Ureter (tissue), 1 donor: ENCODE measurements at regions not wholly inside any gene's neighbourhood (a gene's known extent, or its start where the extent isn't known, plus 50 kb on each side); places are given as distances from the start of the nearest gene placed in this dataset.
A peak's percentile ranks its signal among the peaks of the same experiment; 100 is the strongest.
"Not testable (repeated sequence)": the region's sequence is repeated elsewhere in the genome, so short reads cannot be mapped to it uniquely, and the experiment has no call there.

Experiments
- DNase-seq: peaks from one replicate; pipeline ENCODE4 v3.0.0-alpha.2; 2020; ENCODE audit warnings: low spot score
- donor health status: DM: yes; HTN: yes; CAD: no.

DNA sequence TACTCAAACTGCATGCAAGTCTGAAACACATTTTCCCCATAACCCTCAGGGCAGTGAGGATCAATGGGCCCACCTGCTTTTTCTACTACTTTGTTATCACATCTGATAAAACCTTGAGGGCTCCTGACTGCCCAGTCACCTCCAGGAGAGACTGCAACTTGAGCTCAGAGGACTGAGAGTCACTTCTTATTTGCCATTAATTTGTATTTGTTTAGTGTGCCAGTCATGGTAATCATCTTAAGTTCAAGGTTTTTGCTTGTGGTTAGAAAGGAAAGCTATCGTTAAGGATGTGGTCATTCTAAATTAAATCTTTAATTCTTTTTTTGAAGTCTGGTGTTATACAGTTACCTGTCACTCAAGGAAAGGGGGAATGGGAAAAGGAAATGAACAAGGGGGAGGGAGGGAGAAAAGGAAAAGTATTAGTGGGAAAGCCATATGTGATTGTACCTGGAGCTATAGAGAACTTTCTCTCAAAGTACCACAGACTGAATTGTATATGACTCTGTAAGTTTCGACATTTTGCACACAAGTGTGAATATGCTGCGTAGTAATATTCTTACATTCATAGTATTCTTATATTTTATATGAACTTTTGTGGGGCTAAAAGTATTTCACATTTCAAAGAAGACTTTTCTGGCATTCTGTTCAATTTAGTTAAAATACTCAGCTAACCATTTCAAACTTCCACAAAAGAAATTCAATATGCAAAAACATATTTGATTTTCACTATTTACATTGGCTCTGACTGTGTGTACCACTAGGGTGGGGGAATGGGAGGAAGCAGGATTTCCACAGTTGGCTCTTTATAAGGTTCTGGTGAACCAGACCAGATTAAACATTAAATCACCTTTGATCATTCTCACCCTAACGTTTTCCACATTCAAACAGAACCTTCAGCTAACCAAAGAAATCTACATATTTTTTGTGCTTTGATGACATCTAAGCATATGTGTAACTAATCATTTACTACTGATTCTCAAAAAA, 166.5 kb upstream of the ATP11B start:
- no peak for DNase-seq

DNA sequence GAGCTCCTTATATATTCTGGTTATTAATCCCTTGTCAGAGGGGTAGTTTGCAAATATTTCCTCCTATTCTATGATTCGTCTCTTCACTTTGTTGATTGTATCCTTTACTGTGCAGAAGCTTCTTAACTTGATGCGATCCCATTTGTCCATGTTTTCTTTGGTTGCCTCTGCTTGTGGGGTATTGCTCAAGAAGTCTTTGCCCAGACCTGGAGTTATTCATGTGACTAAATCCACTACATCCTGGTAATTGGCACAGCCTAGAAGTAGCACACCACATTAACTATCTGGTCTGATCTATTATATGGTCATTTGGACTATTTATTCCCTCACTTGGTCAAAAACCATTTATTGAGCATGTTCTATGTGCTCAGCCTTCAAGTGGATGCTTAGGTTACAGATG, 164.8 kb upstream of the ATP11B start:
- no peak for DNase-seq

DNA sequence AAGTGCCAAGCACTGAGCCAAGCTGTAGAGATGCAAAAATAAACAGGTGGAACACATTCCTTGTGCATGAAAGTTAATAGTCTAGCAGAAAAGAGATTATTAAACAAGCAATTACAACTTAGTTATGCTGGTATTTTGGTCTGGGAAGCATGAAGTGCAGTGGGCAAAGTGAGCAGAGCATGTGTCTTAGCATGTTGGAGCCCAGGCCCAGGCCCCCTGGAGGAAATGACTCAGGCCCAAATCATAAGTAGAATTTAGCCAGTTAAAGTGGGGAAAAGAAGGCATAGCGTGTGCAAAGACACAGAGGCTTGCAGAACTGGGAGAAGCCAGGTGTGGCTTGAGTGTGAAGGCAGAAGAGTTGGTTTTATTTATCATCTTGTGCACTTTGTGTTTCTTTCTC, 163.8 kb upstream of the ATP11B start:
- DNase-seq: no peak

DNA sequence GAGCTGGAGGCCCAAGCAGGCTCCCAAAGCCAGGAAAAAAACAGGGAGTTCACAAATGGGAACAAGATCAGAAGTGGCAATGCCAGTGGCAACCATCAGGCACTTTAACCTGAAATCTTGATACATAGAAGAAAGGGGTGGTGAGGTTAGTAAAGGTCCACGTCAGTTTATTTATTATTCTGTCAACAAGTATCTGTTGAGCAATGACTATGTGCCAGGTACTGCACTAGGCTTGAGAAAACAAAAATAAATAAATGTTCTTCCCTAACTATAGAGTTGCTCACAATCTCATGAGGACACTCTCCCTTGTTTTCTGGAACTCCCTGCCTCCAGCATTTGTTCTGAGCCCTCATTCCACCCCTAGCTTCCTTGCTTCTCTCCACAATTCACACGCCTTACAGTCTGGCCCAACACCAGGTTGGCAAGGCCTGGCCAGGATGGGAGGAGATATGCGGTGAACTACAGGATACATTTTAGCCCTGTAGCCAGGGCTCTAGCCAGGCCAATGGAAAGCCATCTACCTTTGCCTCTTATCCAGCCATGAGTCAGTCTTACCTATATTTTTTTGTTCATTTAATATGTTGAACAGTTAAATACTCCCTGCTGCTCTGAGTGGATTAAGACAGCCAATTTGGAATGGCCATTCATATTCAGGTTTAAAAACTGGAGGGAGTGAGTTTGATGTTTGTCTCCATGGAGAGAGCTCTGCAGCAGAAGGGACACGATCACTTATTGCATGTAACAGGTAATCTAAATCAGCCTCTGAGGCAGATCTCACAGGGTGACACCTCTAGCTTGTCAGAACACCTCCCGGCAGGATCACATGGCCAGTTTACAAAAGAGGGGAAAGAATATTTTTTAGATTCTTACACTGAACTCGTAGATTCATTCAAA, 161.9 kb upstream of the ATP11B start:
- DNase-seq: no peak

DNA sequence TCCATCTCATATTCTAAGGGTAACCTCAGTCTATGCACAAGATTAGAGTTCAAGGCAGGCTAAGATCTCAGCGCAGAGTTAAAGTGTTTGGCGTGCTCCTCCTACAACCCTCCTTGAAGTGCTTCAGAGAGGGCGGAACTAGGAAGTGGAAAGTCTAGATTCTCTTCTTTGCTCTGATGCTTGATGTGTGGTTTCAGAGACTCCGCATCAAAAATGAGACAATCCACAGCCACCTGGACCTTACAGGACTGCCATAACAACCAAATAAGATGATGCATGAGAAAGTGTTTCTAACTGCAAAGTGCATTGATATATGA, 161.3 kb upstream of the ATP11B start:
- no peak for DNase-seq

DNA sequence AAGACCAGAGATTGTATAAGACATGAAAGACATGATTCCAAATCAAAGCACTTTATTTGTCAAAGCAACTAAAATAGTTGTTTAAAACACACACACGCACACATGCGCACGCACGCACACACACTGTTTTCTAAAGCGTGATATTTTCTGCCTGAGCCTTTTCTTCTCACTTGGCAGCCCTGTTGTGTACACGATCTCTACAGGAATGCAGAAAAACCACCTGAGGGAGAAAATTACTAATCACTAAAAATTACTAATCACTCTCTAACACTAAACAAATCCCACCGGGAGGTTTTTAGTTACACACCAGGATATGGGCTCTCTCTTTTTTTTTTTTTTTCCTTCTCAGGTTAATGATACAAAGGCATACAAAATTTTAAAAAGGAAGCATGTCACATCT, 160.1 kb upstream of the ATP11B start:
- DNase-seq: no peak

DNA sequence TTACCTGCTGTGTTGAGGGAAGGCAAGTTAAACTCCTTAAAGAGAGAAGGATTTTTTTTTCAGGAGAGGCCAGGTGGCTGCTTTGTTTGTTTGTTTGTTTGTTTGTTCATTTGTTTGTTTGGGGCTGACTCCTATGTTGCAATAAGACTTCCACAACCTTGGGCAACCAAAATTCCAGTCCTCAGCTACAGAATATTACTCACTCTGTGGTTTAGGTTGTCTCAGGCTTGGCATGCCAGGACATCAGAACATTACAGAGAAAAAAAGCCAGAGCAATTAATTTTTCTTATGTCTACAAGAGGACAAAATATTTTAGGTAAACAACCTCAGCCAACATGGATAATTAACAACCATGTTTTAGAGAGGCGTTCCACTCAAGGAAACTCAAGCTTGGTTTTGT, 156.7 kb upstream of the ATP11B start:
- no peak for DNase-seq

DNA sequence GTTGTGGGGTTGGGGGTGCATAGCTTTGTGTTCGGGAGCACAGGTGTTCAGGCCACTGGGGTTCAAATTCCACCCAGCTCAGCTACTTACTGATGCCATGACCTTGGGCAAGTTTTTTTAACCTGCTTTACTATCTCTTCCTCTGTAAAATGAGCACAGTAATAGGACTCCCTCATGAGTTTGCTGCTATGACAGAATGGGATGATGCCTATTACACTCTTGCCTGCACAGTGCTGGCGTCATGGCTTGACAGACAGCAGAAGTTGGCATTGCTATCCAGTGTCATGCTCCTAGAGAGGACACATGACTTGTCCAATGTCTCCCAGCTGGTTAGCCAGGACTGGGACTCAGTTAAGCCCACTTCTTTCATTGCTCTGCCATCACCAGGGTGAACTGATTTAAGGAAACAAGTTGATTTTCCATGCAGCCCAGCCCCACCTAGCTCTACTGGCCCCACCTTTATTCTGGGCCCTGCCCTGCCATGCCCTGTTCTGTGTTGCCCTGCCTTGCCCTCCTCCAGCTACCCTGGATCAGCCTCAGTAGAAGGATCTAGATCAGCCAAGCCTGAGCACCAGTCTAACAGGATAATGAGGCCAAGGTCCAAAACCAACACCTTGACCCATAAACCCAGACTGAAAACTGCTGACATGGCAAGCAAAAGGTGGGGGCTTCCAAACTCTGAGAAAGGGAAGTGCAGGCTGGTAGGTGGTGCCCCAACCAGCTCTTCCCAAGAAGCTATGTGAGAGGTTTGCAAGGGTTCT, 155.8 kb upstream of the ATP11B start:
- DNase-seq: no peak

DNA sequence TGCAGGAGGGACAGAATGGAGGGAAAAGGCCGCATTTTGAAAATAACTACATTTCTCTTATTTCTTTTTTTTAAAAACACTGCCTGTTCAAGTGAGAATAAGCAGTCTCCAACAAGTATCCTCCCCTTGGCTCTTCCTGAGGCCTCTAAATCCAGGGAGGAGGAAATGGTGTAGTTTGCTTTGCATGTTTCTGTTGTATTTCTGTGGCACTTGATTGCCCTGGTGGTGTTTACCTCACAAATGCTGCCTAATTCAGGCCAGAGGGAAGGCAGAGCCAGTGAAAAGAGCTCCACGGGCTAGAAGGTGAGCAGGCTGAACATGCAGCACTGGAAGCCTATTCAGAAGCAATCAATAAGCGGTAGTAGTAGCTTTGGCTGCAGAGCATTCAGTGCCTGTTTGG, 149.3 kb upstream of the ATP11B start:
- no peak for DNase-seq

DNA sequence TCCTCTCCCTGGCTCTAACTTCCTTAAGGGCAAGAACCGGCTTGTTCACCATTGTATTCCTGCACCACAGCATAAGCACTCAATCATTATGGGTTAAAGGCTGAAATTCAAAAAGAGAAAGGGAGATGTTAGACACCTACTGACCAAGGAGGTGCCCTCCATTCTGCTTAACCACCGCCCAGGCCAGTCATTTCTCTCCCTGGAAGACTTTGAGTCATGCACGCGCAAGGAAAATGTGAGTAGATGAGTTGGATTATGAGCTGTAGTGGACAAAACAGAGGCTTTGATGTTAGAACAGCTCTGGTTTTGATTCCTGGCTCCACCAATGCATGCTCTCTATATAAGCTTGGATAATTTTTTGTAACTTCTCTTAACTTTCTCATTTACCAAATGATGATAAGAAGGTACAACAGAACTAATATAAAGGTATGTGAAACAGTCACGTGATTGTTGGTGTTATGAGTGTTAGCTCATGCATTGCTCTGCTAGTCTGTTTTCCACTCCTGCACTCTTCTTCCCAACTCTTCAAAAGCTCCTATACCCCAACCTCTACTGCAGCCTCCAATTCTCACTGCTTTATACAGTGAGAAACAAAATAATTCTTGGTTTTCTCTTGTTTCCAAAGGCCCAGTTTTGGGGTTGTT, 148.4 kb upstream of the ATP11B start:
- no peak for DNase-seq

DNA sequence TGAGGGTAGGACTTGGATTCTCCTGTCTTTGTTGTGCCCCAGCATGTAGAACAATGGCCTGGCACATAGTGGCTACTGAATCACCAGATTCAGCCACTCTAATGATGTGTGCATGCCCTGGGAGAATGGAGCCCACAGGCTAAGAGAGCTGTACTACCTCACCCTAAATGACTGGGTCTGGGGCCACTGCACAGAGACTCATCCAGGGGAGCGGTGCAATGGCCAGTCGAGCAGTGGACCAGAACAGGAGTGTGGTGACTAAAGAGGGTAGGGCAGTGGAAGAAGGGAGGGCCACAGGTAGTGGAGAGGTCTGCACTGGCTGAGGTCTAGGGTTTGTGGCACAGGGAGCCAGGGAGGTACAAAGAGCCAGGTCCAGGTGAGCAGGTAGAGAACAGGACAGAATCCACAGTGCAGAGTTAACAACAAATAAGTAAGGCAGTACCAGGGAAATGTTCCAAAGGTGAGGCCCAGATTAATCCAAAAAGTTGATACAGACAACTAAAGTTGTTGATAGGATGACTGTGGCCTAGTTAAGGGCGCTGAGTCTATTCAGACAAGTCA, 142.7 kb upstream of the ATP11B start:
- DNase-seq: no peak

DNA sequence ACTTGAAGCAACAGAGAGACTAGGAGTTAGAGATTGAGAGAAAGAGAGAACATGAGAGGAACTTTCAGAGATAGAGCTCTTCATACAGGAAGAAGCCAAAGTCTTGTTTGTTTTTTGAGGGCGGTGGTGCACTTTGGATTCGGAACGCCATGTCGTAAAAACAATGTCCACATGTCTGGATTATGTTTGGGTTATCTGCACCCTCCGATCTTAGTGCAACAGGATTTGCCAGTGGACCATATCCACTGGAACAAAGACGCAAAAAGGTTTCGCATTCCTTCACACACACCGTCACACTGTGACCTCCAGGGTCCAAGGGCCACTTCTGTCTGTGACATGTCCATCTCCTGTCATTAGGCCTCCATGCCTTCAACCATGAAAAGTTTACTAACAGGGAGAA, 141.8 kb upstream of the ATP11B start:
- DNase-seq: no peak

DNA sequence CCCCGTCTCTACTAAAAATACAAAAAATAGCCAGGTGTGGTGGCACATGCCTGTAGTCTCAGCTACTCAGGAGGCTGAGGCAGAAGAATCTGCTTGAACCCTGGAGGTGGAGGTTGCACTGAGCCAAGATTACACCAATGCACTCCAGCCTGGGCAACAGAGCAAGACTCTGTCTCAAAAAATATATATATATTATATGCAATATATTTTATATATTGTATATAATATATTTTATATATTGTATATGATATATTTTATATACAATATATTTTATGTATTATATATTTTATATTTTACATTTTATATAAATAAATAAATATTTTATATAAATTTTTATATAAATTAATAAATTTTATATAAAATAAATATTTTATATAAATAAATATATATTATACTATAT, 140.2 kb upstream of the ATP11B start:
- DNase-seq: not testable (repeated sequence)

DNA sequence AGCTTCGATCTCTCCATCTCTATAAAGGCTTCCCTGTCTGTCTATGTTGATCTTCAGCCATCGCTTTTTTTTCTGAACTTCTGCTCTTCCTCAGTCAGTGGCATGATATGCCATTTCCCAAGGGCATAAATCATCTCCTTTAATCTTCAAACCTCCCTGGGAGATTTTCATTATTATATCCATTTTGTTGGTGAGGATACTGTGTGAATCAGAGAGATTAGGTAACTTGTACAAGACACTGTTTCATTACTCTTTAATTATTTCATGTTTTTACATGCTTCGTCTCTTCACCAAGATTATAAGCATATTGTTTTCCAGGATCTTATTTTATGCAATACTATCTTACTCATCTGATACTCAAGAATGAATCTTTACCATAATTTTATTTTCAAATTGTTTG, 124.8 kb upstream of the ATP11B start:
- no peak for DNase-seq

DNA sequence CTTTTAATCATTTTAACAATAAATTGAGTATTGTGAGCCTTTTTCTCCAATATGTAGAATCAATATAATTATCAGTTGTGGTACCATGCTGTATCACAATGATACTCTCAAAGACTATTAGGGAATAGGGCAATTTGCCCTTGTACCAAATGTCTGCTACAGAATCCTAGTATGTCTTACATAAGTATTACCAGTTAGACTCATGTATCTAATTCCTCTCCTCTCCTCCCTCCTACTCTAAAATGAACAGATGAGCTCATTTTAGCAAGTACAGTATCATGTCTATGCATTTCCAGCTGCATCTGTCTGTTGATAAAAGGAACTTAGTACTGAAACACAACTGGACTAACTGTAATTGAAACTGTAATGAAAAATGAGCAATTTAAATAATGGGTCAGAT, 124.3 kb upstream of the ATP11B start:
- no peak for DNase-seq

DNA sequence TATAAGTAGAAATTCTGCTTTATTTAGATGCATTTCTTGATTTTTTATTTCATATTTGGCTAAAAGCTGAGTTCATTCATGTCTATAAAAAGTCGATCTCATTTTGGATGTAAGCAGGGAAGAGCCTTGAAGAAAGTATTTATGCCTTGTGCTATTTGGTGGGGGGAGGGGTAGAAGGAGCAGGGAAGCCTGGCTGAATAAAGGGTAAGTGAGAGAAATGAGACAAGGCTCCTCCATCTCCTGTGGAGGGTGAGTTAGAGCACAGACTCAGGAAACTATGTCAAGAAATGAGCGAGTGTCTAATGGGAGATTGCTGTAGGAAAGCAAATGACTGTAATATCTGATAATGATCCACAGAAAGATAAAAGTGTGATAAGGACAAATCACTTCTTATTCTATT, 121.8 kb upstream of the ATP11B start:
- no peak for DNase-seq

DNA sequence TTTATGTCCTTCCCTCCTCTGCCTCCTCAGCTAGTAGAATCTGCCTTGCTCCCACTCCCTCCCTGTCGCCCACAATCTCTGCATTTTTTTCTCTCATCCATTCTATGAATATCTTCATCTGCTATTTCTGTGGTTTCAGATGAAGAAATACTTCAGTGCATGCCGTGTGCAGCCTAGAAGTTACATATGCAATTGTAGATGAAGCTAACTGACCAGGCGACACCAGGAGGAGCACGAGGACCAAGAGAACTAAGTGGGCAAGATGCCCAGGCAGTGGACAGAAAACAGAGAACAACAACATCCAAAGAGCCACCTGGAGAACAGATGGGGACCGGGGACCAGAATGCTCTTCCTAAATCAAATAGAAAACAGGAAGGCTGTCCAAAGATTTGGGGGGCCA, 121.4 kb upstream of the ATP11B start:
- no peak for DNase-seq

DNA sequence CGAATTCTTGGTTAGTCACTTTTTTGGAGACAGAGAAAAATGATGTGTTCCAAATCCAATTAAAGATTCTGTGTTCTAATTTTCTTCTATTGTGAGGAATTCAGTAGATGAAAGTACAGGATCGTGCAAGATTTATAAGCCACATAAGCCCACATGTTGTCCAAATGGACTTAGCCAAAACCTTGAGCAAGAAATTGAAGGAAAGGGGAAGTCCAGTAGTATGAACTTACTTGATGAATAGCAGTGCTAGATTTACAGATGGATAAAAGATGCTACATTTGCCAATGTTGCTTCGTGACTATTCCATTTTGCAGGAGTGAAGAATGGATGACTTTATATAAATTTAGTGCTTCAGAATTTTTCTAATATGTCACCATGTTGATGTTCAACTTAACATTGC, 120.0 kb upstream of the ATP11B start:
- DNase-seq: no peak

DNA sequence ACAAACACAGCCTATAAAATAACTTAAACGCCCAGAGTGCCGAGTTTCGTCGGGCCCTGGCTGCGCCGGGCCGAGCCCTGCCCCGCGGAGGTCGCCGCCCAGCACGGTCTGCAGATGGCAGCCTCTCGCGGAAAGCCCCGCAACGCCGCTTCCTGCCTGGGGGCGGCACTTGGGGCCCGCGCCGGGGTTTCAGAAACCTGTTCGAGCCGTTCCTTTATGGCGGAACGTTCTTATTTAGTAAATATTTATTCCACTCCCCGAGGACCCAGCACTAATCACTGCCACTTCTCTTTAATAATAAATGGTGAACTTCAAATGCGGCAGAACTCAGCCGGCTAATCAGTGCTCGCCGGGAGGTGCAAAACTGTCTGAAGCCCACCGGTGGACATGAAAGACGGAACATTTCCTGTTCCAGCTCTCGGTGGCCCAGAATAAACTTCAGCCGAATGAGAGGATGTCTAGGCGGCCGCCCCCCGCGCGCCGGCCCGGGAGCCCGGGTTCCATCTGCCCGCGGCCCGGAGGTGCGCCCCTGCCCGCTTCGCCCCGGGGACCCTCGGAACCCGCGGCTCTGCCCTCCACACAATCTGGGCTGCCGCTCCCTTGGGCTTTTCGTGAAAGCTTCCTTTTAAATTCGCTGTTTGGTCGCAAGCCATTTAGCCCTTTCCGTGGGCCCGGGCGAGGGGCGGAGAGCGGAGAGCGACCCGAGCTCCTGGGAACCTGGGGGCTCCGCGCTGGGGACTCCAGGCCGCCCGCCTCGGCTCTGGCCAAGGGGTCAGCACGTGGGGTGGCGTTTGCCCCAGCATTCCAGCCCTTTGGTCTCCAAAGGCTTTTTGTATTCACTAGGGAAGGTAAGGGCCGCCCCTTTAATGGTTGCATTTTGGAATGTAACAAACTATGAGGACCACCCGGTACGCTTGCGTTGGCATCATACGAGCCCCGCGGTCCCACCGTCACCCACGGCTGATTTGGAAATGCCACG, 110.8 kb upstream of the ATP11B start:
- peak; percentile 53 for DNase-seq

DNA sequence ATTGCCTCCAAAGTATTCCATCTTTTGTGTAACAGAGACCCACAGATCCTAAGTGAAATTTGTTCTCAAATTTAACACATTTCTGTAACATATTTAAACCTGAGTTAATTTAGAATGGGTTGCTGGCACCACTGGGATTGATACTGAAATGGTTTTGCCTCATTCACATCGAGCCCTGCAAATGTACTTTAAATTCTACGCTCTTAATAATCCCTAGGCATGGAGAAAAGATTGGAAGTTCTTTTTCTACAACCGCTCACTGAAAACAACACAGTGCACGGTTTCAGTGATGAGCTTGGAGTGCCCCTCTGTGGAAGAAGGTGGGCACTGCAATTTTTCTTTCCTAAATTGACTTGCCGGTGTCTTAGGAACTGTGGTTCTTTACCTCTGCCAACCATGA, 109.9 kb upstream of the ATP11B start:
- peak; percentile 69 for DNase-seq
